GM12878 (cell line): ENCODE measurements at regions not wholly inside any gene's neighbourhood (a gene's known extent, or its start where the extent isn't known, plus 50 kb on each side); places are given as distances from the start of the nearest gene placed in this dataset.

Experiments
- CREB1 ChIP-seq: IDR thresholded peaks from 2 replicates; pipeline ENCODE4 v1.6.1; 2012; ENCODE audit warnings: low read depth, mild to moderate bottlenecking, inconsistent platforms
- CTCF ChIP-seq, 3 experiments: IDR thresholded peaks in 2 of 3; conservative IDR thresholded peaks in 1 of 3; 2 replicates each; pipeline ENCODE4 v1.5.1; 2011; ENCODE audit warnings: low read depth in 3 of 3, low read length in 3 of 3, mild to moderate bottlenecking in 3 of 3, control low read depth in 2 of 3, moderate library complexity in 2 of 3, inconsistent platforms in 1 of 3, mixed read lengths in 1 of 3; ENCODE audit not compliant: control insufficient read depth in 2 of 3, insufficient read depth in 1 of 3; ENCODE audit errors: extremely low read depth in 1 of 3
- EZH2 ChIP-seq: IDR thresholded peaks from 2 replicates; pipeline ENCODE4 v1.6.1; 2012; ENCODE audit warnings: low read depth, mild to moderate bottlenecking, control low read depth, inconsistent platforms, low read length, borderline replicate concordance; ENCODE audit not compliant: control insufficient read depth
- NR2C1 ChIP-seq: fragments of 450-650 bp; IDR thresholded peaks from 2 replicates; pipeline ENCODE4 v1.6.1; 2017; ENCODE audit warnings: antibody characterized with exemption, mild to moderate bottlenecking, moderate library complexity
- NR2C2 ChIP-seq: IDR thresholded peaks from 2 replicates; pipeline ENCODE4 v1.6.1; 2011; ENCODE audit warnings: borderline replicate concordance, low read depth; ENCODE audit not compliant: control insufficient read depth, insufficient read length
- POLR2A ChIP-seq: IDR thresholded peaks from 2 replicates; pipeline ENCODE4 v1.6.1; 2011; ENCODE audit warnings: low read depth, mild to moderate bottlenecking, low read length
- RCOR1 ChIP-seq: conservative IDR thresholded peaks from 2 replicates; pipeline ENCODE4 v1.6.1; 2012; ENCODE audit warnings: low read depth, low read length, improper control_type of control experiment
- REST ChIP-seq: IDR thresholded peaks from 2 replicates; pipeline ENCODE4 v1.6.1; 2012; ENCODE audit warnings: mild to moderate bottlenecking, low read depth, low read length
- SMC3 ChIP-seq: IDR thresholded peaks from 2 replicates; pipeline ENCODE4 v1.6.1; 2011; ENCODE audit warnings: low read length, improper control_type of control experiment, borderline replicate concordance
- SP1 ChIP-seq: IDR thresholded peaks from one replicate; pipeline ENCODE4 v1.6.1; 2011; ENCODE audit warnings: low read depth, low read length
- TAF1 ChIP-seq: IDR thresholded peaks from 2 replicates; pipeline ENCODE4 v1.6.1; 2011; ENCODE audit warnings: mild to moderate bottlenecking, low read depth, low read length, borderline replicate concordance
- TCF12 ChIP-seq: IDR thresholded peaks from 2 replicates; pipeline ENCODE4 v1.6.1; 2011; ENCODE audit warnings: low read depth, mild to moderate bottlenecking, low read length
- ZNF384 ChIP-seq: IDR thresholded peaks from 2 replicates; pipeline ENCODE4 v1.6.1; 2012; ENCODE audit warnings: low read depth, mild to moderate bottlenecking, low read length, improper control_type of control experiment, borderline replicate concordance
- TF ChIP-seq, protein P1 (sequence below): IDR thresholded peaks from 2 replicates; pipeline ENCODE4 v1.6.1; 2011; ENCODE audit warnings: borderline replicate concordance, low read depth, mild to moderate bottlenecking, moderate library complexity, low read length; ENCODE audit not compliant: insufficient read depth, poor library complexity, severe bottlenecking

- TF ChIP-seq TAF1 (no peak), RCOR1 (no peak), EZH2 (no peak), CTCF (IDR thresholded peaks at IDR 0.05 in 2 of 3, conservative IDR thresholded peaks at IDR 0.05 in 1 of 3; ENCODE audit: control insufficient read depth in 2 of 3, extremely low read depth in 1 of 3, insufficient read depth in 1 of 3, low read depth in 3 of 3, low read length in 3 of 3) (no peak), SP1 (no peak), SMC3 (no peak), POLR2A (no peak), TCF12 (no peak), CREB1 (no peak), REST (no peak), ZNF384 (no peak), NR2C1 (no peak), NR2C2 (no peak)
- TF ChIP-seq, protein P1, sequence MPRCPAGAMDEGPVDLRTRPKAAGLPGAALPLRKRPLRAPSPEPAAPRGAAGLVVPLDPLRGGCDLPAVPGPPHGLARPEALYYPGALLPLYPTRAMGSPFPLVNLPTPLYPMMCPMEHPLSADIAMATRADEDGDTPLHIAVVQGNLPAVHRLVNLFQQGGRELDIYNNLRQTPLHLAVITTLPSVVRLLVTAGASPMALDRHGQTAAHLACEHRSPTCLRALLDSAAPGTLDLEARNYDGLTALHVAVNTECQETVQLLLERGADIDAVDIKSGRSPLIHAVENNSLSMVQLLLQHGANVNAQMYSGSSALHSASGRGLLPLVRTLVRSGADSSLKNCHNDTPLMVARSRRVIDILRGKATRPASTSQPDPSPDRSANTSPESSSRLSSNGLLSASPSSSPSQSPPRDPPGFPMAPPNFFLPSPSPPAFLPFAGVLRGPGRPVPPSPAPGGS, result no peak
These were observed 124.5 kb upstream of the NOCT start for GRCh38 chr4:138890891-138891570.
